GM20000 (cell line): ENCODE measurements at regions not wholly inside any gene's neighbourhood (a gene's known extent, or its start where the extent isn't known, plus 50 kb on each side); places are given as distances from the start of the nearest gene placed in this dataset.

Experiments used
- DNase-seq: peaks from one replicate; pipeline ENCODE4 v3.0.0; 2012; ENCODE audit warnings: low spot score
- TF ChIP-seq, protein P1 (sequence below): IDR thresholded peaks from 2 replicates; pipeline ENCODE4 v1.5.1; 2012; ENCODE audit warnings: mild to moderate bottlenecking, control low read depth; ENCODE audit errors: extremely low read depth, missing control alignments

DNA sequence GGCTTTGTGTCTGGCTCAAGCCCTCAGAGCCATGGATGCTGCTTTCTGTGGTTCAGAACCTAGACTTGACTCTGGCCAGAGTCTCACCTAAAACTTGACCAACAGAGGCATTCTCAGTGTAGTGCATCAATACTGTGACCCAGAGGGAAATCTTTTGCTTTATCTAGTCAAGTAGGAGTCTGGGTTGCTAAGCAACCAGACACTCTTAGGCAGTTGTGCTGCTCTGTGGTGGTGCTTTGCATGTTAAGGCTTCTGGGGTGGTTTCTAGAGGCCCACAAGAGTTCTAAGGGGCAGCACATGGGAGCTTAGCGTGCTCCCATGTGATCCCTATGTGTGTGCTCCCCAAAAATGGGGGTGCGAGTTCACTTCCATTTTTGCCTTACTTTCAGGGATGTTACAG lies 224.6 kb upstream of the PLET1 start:
- TF ChIP-seq, protein P1, sequence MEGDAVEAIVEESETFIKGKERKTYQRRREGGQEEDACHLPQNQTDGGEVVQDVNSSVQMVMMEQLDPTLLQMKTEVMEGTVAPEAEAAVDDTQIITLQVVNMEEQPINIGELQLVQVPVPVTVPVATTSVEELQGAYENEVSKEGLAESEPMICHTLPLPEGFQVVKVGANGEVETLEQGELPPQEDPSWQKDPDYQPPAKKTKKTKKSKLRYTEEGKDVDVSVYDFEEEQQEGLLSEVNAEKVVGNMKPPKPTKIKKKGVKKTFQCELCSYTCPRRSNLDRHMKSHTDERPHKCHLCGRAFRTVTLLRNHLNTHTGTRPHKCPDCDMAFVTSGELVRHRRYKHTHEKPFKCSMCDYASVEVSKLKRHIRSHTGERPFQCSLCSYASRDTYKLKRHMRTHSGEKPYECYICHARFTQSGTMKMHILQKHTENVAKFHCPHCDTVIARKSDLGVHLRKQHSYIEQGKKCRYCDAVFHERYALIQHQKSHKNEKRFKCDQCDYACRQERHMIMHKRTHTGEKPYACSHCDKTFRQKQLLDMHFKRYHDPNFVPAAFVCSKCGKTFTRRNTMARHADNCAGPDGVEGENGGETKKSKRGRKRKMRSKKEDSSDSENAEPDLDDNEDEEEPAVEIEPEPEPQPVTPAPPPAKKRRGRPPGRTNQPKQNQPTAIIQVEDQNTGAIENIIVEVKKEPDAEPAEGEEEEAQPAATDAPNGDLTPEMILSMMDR: no peak
- DNase-seq: no peak

DNA sequence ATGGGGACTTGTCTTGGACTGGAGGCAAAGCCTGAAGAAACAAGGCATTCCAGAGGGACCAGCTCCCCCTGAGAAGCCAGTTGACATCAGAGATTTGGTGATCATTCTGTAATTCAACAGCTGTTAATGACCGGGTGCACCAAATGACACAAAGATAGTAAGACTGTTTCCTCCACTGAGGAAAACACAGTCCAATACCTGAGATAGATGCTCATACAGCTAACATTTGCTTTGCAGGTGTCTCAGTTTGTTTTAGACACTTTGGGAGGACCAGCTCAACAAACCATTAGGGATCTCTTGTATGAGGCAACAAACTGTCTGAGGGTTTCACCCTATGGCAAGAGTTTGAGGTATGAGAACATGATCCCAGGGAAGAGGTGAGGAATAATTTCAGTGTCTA lies 237.2 kb upstream of the PLET1 start:
- no peak for DNase-seq
- TF ChIP-seq, protein P1: no peak

DNA sequence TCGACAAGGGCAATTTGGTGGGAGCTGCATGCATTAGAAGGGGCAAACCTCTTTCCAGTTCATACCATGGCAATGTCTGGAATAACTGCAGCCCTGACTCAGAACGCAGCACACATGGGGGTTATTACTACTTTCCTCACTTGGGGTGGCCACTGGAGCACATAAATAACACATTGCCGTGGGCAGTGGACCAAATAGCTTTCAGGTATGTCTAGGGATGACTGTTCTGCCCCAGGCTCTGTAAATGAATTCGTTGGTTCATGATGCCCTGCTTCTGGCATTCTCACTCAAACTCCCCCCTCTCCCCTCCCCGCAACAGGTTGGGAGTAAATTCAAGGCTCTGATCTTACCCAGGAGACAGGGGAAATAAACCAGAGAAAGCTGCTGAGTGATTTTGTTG lies 238.0 kb upstream of the PLET1 start:
- TF ChIP-seq, protein P1: no peak
- no peak for DNase-seq

DNA sequence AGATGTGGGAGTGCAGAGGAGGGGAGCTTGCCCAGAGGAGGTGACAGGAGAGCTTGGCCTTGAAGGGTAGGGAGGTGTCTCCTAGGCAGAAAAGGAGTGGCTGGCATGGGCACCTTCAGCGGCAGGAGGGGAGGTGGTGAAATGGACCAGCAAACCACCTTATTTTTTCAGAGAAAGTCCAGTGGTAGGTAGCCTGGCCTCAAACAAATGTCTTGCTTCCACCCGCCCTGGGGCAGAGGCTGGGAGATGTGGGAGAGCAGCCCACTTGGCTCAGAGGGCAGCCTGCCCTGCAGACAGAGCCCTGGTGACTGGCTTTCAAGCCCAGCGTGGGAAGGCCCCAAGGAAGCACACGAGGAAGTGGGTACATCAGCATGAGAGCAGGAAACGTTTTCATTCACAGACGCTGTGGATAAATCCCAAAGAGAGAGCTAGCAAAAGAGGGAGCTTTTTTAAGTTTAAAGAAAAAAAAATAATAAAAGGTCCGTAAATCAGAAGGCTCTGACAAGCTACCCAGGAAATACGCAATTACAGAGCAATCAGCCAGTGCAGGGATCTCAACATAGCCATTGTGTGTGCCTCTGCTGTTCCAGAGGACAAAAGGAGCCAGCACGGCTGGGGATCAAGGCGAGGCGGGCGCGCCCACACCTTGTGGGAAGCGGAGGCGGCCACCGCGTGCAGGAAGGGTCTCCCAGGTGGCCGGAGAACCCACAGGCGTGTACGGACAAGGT lies 238.7 kb upstream of the PLET1 start:
- TF ChIP-seq, protein P1: no peak
- no peak for DNase-seq

DNA sequence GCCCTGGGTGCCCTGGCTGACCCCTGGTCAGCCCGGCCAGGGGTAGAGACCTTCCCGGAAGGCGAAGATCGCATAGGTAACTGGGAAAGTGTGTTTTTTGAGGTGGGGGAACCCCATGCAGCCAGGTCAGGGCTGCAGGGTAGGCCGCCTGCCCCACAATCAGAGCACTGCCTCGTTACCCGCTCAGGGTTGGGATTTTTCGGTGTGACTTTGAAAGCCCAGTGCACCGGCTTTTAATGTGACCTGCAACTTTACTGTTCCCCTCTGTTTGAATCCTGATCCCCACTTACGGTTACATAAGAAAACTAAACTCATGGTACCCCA lies 239.2 kb upstream of the PLET1 start:
- TF ChIP-seq, protein P1: no peak
- DNase-seq: no peak

DNA sequence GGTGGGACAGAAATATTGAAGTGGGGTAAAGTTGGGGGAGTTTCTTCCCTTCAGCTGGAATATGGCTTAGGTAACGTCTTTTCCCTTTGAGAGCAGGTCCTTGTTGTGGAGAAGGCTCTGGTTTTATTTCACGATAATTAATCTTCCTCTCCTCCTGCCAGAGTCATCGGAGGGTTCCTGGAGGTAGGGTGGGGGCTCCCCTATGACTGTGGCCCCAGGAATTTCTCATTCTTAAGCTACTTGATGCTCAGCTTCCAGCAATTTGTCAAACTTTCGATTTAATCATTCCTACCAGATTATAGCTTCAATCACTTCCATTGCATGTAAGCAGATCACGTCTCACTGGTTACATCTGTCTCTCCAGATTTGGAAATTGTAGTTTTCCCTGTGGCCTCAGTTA lies 242.8 kb upstream of the PLET1 start:
- TF ChIP-seq, protein P1: no peak
- DNase-seq: no peak

DNA sequence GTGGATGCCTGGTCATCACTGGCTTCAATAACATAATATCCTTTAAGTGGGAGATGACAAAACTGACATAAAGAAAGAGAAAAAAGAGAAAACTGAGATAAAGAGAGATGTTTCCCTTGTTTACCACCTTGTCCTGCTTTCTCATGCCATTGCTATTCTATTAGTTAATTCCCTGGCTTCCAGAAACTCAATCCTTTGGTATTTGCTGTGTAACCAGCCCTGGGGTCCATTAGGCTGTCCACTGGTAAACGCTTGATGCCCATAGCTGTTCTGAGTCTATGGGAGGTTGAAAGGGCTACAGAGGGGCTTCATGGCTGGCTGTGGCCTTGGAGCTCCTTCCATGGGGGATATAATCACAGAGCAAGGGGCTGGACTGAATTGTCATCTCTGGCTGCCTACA lies 243.4 kb upstream of the PLET1 start:
- DNase-seq: no peak
- TF ChIP-seq, protein P1: no peak
